ENCODE measurements at regions not wholly inside any gene's neighbourhood (a gene's known extent, or its start where the extent isn't known, plus 50 kb on each side); places are given as distances from the start of the nearest gene placed in this dataset.

- TF ChIP-seq CTCF (conservative IDR thresholded peaks at IDR 0.05 in 1 of 2, IDR thresholded peaks at IDR 0.05 in 1 of 2; ENCODE audit: low read depth in 1 of 2, low read length in 2 of 2) (no peak), EZH2 (IDR thresholded peaks at IDR 0.05; ENCODE audit: low read length, missing control alignments) (no peak)
These were observed 70.0 kb downstream of the TMEM18 start for GRCh38 chr2:607172-607571.
